GM23338 (cell line): ENCODE measurements at regions not wholly inside any gene's neighbourhood (a gene's known extent, or its start where the extent isn't known, plus 50 kb on each side); places are given as distances from the start of the nearest gene placed in this dataset.

Source experiments
- ATAC-seq: fragments of 200-7000 bp; cut with Tn5 transposase; 3 replicates; pipeline ENCODE4 v1.9.1; 2020
- DNase-seq: peaks from one replicate; pipeline ENCODE4 v3.0.0-alpha.2; 2015; ENCODE audit warnings: low spot score
- H2AFZ ChIP-seq: fragments of 200-600 bp; sonication (generic); 2 replicates; pipeline ENCODE4 v1.8.0; 2016; ENCODE audit warnings: antibody characterized with exemption, mild to moderate bottlenecking, moderate library complexity
- H3F3A ChIP-seq: fragments of 200-600 bp; sonication (generic); replicated peaks from 2 replicates; pipeline ENCODE4 v1.8.0; 2017; ENCODE audit warnings: antibody characterized with exemption, mixed run types, low read depth
- H3K27ac ChIP-seq: fragments of 200-600 bp; sonication (generic); 2 replicates; pipeline ENCODE4 v1.6.1; 2016; ENCODE audit warnings: low read depth
- H3K27me3 ChIP-seq: fragments of 200-600 bp; sonication (generic); 2 replicates; pipeline ENCODE4 v1.8.0; 2016; ENCODE audit warnings: mild to moderate bottlenecking, mixed run types, moderate library complexity; ENCODE audit not compliant: insufficient read depth
- H3K36me3 ChIP-seq: fragments of 200-600 bp; sonication (generic); 2 replicates; pipeline ENCODE4 v1.8.0; 2016; ENCODE audit warnings: mild to moderate bottlenecking; ENCODE audit not compliant: insufficient read depth
- H3K4me1 ChIP-seq: fragments of 200-600 bp; sonication (generic); 2 replicates; pipeline ENCODE4 v1.8.0; 2016; ENCODE audit warnings: mild to moderate bottlenecking, moderate library complexity; ENCODE audit not compliant: insufficient read depth
- H3K4me2 ChIP-seq: fragments of 200-600 bp; sonication (generic); 2 replicates; pipeline ENCODE4 v1.7.1; 2017; ENCODE audit warnings: mixed run types
- H3K4me3 ChIP-seq: fragments of 200-600 bp; sonication (generic); 2 replicates; pipeline ENCODE4 v1.6.1; 2016; ENCODE audit warnings: mixed run types
- H3K79me2 ChIP-seq: fragments of 200-600 bp; sonication (generic); replicated peaks from 2 replicates; pipeline ENCODE4 v1.8.0; 2017; ENCODE audit warnings: mild to moderate bottlenecking; ENCODE audit not compliant: insufficient read depth
- H3K9me2 ChIP-seq: fragments of 200-600 bp; sonication (generic); 2 replicates; pipeline ENCODE4 v1.8.0; 2017; ENCODE audit not compliant: insufficient read depth
- H4K20me1 ChIP-seq: fragments of 200-600 bp; sonication (generic); replicated peaks from 2 replicates; pipeline ENCODE4 v1.8.0; 2017; ENCODE audit warnings: mild to moderate bottlenecking; ENCODE audit not compliant: insufficient read depth
- H3K27ac Mint-ChIP-seq: 2 replicates; pipeline ENCODE4 v1.8.0; 2020; ENCODE audit warnings: inconsistent platforms, mild to moderate bottlenecking, moderate library complexity, mixed read lengths
- H3K27me3 Mint-ChIP-seq: 3 replicates; pipeline ENCODE4 v1.8.0; 2022; ENCODE audit warnings: low read depth, mild to moderate bottlenecking, moderate library complexity, mixed read lengths, inconsistent platforms; ENCODE audit not compliant: insufficient read depth, poor library complexity
- H3K36me3 Mint-ChIP-seq: 3 replicates; pipeline ENCODE4 v1.8.0; 2021; ENCODE audit warnings: low read depth, mild to moderate bottlenecking, inconsistent platforms, moderate library complexity, mixed read lengths
- H3K4me1 Mint-ChIP-seq: 3 replicates; pipeline ENCODE4 v1.8.0; 2020; ENCODE audit warnings: mild to moderate bottlenecking, inconsistent platforms, mixed read lengths
- H3K4me3 Mint-ChIP-seq: 3 replicates; pipeline ENCODE4 v1.8.0; 2021; ENCODE audit warnings: moderate library complexity, mild to moderate bottlenecking, inconsistent platforms, mixed read lengths
- H3K9me3 Mint-ChIP-seq: 3 replicates; pipeline ENCODE4 v1.8.0; 2020; ENCODE audit warnings: moderate library complexity, mild to moderate bottlenecking, inconsistent platforms, mixed read lengths
- CREB1 ChIP-seq: fragments of 250-450 bp; sonication (Bioruptor Pico); IDR thresholded peaks from 2 replicates; pipeline ENCODE4 v1.5.0; 2020; ENCODE audit warnings: low read depth, mild to moderate bottlenecking, moderate library complexity
- EZH2 ChIP-seq: fragments of 200-600 bp; sonication (generic); IDR thresholded peaks from one replicate; pipeline ENCODE4 v1.8.0; 2017; ENCODE audit warnings: antibody characterized with exemption, mild to moderate bottlenecking, low read depth; ENCODE audit not compliant: unreplicated experiment
- EZH2phosphoT487 ChIP-seq: fragments of 200-600 bp; sonication (generic); IDR thresholded peaks from one replicate; pipeline ENCODE4 v1.8.1; 2018; ENCODE audit warnings: antibody characterized with exemption; ENCODE audit not compliant: unreplicated experiment
- JUNB ChIP-seq: IDR thresholded peaks from one replicate; pipeline ENCODE4 v1.6.1; 2016; ENCODE audit warnings: antibody characterized with exemption; ENCODE audit not compliant: unreplicated experiment
- NANOG ChIP-seq: IDR thresholded peaks from 2 replicates; pipeline ENCODE4 v1.6.1; 2016; ENCODE audit warnings: antibody characterized with exemption, borderline replicate concordance
- POLR2AphosphoS5 ChIP-seq: IDR thresholded peaks from 2 replicates; pipeline ENCODE4 v1.6.1; 2016; ENCODE audit warnings: antibody characterized with exemption, low read depth
- STAT1 ChIP-seq: IDR thresholded peaks from one replicate; pipeline ENCODE4 v1.6.1; 2016; ENCODE audit warnings: antibody characterized with exemption; ENCODE audit not compliant: unreplicated experiment
- ZNF114 ChIP-seq: fragments of 250-450 bp; sonication (Bioruptor Pico); IDR thresholded peaks from 2 replicates; pipeline ENCODE4 v1.5.0; 2020; ENCODE audit warnings: mild to moderate bottlenecking, moderate library complexity
- ZNF331 ChIP-seq: fragments of 250-450 bp; sonication (Bioruptor Pico); IDR thresholded peaks from 2 replicates; pipeline ENCODE4 v1.5.0; 2020; ENCODE audit warnings: low read depth, mild to moderate bottlenecking, moderate library complexity
- TF ChIP-seq, protein P1 (sequence below), 2 experiments: fragments of 200-600 bp in 1 of 2; sonication (generic) in 1 of 2; conservative IDR thresholded peaks; 2 replicates each; pipeline versions ENCODE4 v1.5.1 to v1.6.1; 2016 to 2017; ENCODE audit warnings: antibody characterized with exemption in 2 of 2, low read depth in 2 of 2, mild to moderate bottlenecking in 2 of 2, moderate library complexity in 1 of 2
- TF ChIP-seq, protein P2 (sequence below): IDR thresholded peaks from one replicate; pipeline ENCODE4 v1.6.1; 2018; ENCODE audit warnings: antibody characterized with exemption; ENCODE audit not compliant: unreplicated experiment
- TF ChIP-seq, protein P3 (sequence below): fragments of 250-450 bp; sonication (Bioruptor Pico); IDR thresholded peaks from 2 replicates; pipeline ENCODE4 v1.5.0; 2020; ENCODE audit warnings: mild to moderate bottlenecking, moderate library complexity
- TF ChIP-seq, protein P4 (sequence below): IDR thresholded peaks from 2 replicates; pipeline ENCODE4 v1.6.1; 2016; ENCODE audit warnings: antibody characterized with exemption

DNA sequence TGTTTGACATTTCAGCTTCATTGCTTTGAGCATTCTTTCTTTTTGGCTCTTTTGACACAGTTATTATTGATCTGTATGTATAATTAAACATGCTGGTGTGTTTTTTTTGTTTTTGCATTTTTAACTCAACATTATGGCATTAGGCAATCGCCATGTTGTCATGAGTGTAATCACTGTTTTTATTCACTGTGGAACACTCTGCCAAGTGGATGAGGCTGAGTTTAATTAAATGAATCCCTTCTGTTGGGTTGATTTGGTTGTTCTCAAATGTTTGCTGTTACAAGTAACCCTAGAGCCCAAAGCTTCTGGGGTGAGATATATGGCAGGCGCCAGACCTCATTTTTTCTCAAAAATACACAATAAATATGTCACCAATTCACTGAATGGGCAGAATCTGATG, 428.1 kb downstream of the MATN1 start:
- Mint-ChIP-seq H3K4me1 (no peaks in the 10 kb centered on the region), H3K9me3 (peaks cover 37% of the 10 kb centered on the region), H3K4me3 (no peak overlapping the region), H3K27me3 (no peaks in the 10 kb centered on the region), H3K27ac (no peak overlapping the region), H3K36me3 (no peaks in the 10 kb centered on the region)
- Histone ChIP-seq H3K36me3 (no peaks in the 10 kb centered on the region), H3K79me2 (no peaks in the 10 kb centered on the region), H3K4me3 (no peak overlapping the region), H4K20me1 (no peaks in the 10 kb centered on the region), H3K4me1 (no peaks in the 10 kb centered on the region), H3K27ac (no peak overlapping the region), H3K4me2 (no peak overlapping the region), H2AFZ (no peak overlapping the region), H3K9me2 (no peaks in the 10 kb centered on the region), H3F3A (no peaks in the 10 kb centered on the region), H3K27me3 (no peaks in the 10 kb centered on the region)
- DNase-seq: no peak
- ATAC-seq: no peak
- TF ChIP-seq EZH2phosphoT487 (no peak), EZH2 (no peak), POLR2AphosphoS5 (no peak), NANOG (no peak), STAT1 (no peak), JUNB (no peak), CREB1 (CRISPR knock-in tag) (no peak), ZNF114 (CRISPR knock-in tag) (no peak), ZNF331 (CRISPR knock-in tag) (no peak)
- TF ChIP-seq, protein P1, sequence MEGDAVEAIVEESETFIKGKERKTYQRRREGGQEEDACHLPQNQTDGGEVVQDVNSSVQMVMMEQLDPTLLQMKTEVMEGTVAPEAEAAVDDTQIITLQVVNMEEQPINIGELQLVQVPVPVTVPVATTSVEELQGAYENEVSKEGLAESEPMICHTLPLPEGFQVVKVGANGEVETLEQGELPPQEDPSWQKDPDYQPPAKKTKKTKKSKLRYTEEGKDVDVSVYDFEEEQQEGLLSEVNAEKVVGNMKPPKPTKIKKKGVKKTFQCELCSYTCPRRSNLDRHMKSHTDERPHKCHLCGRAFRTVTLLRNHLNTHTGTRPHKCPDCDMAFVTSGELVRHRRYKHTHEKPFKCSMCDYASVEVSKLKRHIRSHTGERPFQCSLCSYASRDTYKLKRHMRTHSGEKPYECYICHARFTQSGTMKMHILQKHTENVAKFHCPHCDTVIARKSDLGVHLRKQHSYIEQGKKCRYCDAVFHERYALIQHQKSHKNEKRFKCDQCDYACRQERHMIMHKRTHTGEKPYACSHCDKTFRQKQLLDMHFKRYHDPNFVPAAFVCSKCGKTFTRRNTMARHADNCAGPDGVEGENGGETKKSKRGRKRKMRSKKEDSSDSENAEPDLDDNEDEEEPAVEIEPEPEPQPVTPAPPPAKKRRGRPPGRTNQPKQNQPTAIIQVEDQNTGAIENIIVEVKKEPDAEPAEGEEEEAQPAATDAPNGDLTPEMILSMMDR (conservative IDR thresholded peaks at IDR 0.05; ENCODE audit: low read depth in 2 of 2): no peak
- TF ChIP-seq, protein P2, sequence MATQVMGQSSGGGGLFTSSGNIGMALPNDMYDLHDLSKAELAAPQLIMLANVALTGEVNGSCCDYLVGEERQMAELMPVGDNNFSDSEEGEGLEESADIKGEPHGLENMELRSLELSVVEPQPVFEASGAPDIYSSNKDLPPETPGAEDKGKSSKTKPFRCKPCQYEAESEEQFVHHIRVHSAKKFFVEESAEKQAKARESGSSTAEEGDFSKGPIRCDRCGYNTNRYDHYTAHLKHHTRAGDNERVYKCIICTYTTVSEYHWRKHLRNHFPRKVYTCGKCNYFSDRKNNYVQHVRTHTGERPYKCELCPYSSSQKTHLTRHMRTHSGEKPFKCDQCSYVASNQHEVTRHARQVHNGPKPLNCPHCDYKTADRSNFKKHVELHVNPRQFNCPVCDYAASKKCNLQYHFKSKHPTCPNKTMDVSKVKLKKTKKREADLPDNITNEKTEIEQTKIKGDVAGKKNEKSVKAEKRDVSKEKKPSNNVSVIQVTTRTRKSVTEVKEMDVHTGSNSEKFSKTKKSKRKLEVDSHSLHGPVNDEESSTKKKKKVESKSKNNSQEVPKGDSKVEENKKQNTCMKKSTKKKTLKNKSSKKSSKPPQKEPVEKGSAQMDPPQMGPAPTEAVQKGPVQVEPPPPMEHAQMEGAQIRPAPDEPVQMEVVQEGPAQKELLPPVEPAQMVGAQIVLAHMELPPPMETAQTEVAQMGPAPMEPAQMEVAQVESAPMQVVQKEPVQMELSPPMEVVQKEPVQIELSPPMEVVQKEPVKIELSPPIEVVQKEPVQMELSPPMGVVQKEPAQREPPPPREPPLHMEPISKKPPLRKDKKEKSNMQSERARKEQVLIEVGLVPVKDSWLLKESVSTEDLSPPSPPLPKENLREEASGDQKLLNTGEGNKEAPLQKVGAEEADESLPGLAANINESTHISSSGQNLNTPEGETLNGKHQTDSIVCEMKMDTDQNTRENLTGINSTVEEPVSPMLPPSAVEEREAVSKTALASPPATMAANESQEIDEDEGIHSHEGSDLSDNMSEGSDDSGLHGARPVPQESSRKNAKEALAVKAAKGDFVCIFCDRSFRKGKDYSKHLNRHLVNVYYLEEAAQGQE: no peak
- TF ChIP-seq, protein P3, sequence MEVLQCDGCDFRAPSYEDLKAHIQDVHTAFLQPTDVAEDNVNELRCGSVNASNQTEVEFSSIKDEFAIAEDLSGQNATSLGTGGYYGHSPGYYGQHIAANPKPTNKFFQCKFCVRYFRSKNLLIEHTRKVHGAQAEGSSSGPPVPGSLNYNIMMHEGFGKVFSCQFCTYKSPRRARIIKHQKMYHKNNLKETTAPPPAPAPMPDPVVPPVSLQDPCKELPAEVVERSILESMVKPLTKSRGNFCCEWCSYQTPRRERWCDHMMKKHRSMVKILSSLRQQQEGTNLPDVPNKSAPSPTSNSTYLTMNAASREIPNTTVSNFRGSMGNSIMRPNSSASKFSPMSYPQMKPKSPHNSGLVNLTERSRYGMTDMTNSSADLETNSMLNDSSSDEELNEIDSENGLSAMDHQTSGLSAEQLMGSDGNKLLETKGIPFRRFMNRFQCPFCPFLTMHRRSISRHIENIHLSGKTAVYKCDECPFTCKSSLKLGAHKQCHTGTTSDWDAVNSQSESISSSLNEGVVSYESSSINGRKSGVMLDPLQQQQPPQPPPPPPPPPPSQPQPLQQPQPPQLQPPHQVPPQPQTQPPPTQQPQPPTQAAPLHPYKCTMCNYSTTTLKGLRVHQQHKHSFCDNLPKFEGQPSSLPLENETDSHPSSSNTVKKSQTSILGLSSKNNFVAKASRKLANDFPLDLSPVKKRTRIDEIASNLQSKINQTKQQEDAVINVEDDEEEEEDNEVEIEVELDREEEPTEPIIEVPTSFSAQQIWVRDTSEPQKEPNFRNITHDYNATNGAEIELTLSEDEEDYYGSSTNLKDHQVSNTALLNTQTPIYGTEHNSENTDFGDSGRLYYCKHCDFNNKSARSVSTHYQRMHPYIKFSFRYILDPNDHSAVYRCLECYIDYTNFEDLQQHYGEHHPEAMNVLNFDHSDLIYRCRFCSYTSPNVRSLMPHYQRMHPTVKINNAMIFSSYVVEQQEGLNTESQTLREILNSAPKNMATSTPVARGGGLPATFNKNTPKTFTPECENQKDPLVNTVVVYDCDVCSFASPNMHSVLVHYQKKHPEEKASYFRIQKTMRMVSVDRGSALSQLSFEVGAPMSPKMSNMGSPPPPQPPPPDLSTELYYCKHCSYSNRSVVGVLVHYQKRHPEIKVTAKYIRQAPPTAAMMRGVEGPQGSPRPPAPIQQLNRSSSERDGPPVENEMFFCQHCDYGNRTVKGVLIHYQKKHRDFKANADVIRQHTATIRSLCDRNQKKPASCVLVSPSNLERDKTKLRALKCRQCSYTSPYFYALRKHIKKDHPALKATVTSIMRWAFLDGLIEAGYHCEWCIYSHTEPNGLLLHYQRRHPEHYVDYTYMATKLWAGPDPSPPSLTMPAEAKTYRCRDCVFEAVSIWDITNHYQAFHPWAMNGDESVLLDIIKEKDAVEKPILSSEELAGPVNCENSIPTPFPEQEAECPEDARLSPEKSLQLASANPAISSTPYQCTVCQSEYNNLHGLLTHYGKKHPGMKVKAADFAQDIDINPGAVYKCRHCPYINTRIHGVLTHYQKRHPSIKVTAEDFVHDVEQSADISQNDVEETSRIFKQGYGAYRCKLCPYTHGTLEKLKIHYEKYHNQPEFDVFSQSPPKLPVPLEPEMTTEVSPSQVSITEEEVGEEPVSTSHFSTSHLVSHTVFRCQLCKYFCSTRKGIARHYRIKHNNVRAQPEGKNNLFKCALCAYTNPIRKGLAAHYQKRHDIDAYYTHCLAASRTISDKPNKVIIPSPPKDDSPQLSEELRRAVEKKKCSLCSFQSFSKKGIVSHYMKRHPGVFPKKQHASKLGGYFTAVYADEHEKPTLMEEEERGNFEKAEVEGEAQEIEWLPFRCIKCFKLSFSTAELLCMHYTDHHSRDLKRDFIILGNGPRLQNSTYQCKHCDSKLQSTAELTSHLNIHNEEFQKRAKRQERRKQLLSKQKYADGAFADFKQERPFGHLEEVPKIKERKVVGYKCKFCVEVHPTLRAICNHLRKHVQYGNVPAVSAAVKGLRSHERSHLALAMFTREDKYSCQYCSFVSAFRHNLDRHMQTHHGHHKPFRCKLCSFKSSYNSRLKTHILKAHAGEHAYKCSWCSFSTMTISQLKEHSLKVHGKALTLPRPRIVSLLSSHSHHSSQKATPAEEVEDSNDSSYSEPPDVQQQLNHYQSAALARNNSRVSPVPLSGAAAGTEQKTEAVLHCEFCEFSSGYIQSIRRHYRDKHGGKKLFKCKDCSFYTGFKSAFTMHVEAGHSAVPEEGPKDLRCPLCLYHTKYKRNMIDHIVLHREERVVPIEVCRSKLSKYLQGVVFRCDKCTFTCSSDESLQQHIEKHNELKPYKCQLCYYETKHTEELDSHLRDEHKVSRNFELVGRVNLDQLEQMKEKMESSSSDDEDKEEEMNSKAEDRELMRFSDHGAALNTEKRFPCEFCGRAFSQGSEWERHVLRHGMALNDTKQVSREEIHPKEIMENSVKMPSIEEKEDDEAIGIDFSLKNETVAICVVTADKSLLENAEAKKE (CRISPR knock-in tag): no peak
- TF ChIP-seq, protein P4, sequence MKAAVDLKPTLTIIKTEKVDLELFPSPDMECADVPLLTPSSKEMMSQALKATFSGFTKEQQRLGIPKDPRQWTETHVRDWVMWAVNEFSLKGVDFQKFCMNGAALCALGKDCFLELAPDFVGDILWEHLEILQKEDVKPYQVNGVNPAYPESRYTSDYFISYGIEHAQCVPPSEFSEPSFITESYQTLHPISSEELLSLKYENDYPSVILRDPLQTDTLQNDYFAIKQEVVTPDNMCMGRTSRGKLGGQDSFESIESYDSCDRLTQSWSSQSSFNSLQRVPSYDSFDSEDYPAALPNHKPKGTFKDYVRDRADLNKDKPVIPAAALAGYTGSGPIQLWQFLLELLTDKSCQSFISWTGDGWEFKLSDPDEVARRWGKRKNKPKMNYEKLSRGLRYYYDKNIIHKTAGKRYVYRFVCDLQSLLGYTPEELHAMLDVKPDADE: no peak
